ENCODE measurements at regions not wholly inside any gene's neighbourhood (a gene's known extent, or its start where the extent isn't known, plus 50 kb on each side); places are given as distances from the start of the nearest gene placed in this dataset.

- DNase-seq: no peak
Measured at GRCh38 chr1:213908521-213908920, 79.3 kb upstream of the PROX1 start.

GRCh38 chr1:213914392-213914791 is 73.4 kb upstream of the PROX1 start:
- DNase-seq: no peak

GRCh38 chr1:213921311-213921710 is 66.5 kb upstream of the PROX1 start:
- DNase-seq: no peak

- no peak for DNase-seq
Measured at GRCh38 chr1:213921712-213922111, 66.1 kb upstream of the PROX1 start.

- no peak for DNase-seq
Measured at GRCh38 chr1:213925531-213926182, 62.1 kb upstream of the PROX1 start.

- DNase-seq: no peak
Measured at GRCh38 chr1:213927846-213928245, 59.9 kb upstream of the PROX1 start.

GRCh38 chr1:213929398-213929797 is 58.4 kb upstream of the PROX1 start:
- DNase-seq: no peak

- no peak for DNase-seq
Measured at GRCh38 chr1:213931836-213932235, 55.9 kb upstream of the PROX1 start.

- no peak for DNase-seq
Measured at GRCh38 chr1:213933336-213933735, 54.4 kb upstream of the PROX1 start.

GRCh38 chr1:213934649-213935048 is 53.1 kb upstream of the PROX1 start:
- peak; percentile 6 for DNase-seq

GRCh38 chr1:213936571-213936970 is 51.2 kb upstream of the PROX1 start:
- DNase-seq: no peak

Measured in NCI-H226 (cell line).